Posterior cingulate gyrus (tissue), 11 donors: ENCODE measurements at regions not wholly inside any gene's neighbourhood (a gene's known extent, or its start where the extent isn't known, plus 50 kb on each side); places are given as distances from the start of the nearest gene placed in this dataset.
A peak's percentile ranks its signal among the peaks of the same experiment; 100 is the strongest.

ENCODE experiments used
- DNase-seq, 10 donors: peaks; one replicate each; pipeline versions ENCODE4 v3.0.0 to v3.0.0-alpha.2; 2020 to 2021; ENCODE audit warnings: mixed read lengths in 3 of 10
- intact Hi-C: fragments of 100-400 bp; cut with DNase I; formaldehyde crosslinking; loops from one replicate; pipeline ENCODE4 v1.15.1; 2023

DNA sequence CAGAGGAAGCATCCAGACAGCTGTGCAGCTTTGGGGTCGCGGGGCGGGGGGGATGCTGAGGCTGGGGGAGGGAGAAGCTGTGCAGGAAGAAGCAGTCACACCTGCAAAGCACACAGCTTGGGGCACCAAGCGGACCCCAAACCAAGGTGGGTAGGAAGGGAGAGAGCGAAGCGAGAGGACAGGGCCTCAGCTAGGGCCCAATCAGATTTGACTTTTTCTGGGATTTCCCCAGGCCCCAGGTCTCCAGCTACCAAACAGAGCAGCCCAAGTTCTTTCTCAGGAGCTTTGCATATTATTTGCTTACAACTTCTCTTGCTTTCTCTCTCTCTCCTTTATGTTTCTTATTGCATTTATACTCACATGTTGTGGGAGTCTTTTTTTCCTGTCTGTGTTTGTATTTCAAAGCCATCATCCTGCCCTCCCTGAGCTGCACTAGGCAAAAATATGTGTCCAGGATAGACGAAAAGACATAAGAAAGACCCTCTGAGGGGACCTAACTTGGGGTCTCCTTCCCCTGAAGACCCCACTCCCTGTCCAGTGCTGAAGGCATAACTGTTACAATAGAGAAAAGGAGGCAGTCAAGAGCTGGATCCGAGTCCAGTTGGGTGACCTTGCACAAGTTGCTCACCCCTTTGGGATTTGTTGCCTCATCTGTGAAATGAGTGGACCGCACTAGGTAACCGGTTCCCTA, 50.6 kb upstream of the SMNDC1 start:
- intact Hi-C loops, result loop anchor here (2.0 to 5.0 kb wide), 2 partner anchors 147 to 192 kb away; no protein-coding TSS in a partner anchor
- DNase-seq, result no peak

DNA sequence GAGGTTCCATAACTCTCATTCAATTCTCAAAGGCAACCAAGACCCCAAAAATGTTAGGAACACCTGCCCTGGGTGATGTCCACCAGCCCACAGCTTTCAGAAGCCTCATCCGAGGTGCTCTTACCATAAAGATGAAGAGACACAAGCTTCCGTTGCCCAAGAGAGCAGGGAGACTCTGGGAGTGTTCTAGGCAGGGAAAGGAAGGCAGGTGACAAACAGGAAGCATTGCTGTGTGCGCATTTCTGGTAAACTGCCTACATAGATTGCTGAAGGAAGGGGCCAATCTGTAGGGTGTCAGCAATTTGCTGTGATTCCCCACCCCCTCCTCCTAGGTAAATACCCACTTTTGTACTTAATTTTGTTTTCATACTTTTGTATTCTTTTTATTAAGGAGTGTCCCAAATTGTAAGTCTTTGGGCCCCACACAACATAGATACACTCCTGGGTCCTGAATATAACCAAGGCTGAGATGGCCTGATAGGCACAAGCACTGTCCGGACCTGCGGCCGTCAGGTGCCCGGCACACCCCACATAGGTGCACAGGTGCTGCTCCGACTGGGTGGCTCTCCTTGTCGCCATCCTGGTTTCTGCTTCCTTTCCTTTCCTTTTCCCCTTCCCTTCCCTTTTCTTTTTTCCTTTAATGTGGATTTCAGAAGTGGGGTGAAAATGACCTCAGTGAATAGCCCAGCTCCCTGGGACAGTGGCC, 51.4 kb upstream of the SMNDC1 start:
- no peak for DNase-seq
- intact Hi-C loops, result loop anchor here (2.0 to 5.0 kb wide), 2 partner anchors 146 to 191 kb away; no protein-coding TSS in a partner anchor

DNA sequence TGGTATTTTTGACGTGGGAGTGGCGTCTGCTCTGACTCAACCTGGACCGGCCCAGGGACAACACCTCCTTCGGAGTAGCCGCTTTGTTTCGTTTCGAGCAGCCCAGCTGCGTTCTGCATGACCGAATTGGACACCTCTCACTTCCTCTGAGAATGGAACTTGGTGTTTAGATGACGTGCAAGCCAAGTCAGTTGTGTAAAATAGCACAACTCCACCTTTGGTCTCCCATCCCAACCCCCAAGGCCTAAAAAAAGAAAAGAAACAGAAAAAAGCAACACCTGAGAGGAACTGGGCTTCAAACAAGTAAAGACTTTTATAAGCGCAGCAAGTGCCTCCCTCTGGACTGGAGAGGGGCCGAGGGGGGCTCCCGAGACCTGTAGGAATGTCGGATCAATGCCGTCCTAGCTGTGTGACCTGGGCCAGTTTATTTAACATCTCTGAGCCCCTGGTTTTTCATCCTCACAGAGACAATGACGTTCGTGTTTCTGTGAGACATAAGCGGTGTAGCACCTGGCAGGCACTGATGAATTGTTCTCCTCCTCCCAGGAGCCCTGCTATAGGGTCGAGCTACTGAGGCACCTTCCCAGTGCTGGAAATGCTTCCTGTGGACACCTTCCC, 52.0 kb upstream of the SMNDC1 start:
- intact Hi-C loops, result loop anchor here (5.0 kb wide), 1 partner anchor 146 kb away; no protein-coding TSS in a partner anchor
- DNase-seq, result no peak

DNA sequence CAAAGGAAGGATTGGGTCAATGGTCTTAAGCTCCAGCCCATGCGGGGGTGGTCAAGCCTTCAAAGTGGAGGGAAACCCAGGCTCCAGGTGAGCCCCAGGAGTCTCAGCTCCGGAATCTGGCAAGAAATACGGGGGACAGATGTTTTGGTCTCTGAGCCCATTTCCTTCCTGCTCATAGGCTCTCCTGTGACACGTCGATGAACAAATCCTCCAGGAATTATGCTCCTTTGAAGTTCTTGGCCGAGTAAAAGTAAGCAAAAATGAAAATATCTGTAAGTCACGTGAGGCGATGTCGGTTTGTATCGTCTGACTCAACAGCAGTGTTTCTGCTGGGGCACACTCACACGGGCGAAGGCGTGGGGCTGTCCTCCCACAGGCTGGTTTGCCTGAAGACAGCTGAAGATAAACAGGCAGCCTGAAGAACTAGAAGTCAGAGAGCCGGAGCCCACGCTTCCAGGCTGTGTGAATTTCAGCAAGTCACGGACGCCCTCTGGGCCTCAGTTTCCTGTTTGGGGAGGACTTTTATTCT, 52.6 kb upstream of the SMNDC1 start:
- peak in 6 of 10 donors; percentile 30 to 91 (median 70) for DNase-seq
- intact Hi-C loops, result loop anchor here (5.0 kb wide), 1 partner anchor 145 kb away; no protein-coding TSS in a partner anchor

DNA sequence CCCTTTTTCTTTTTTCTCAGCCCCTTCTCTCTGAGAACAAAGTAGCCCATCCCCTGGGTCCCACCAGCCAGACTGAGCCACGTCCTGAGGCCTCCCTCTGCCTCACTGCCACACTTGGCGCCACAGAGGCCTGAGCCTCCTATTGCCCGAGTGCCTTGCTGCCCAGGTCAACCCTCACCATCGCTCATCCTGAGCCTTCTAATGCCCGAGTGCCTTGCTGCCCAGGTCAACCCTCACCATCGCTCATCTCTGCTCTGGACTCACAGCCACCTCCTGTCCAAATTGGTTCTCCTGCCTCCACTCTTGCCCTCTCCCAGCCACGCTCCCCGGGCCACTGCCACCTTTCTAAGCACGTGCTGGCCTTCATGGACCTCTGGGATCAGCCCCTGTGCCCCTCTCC, 53.2 kb upstream of the SMNDC1 start:
- intact Hi-C loops, result loop anchor here (5.0 kb wide), 1 partner anchor 144 kb away; no protein-coding TSS in a partner anchor
- no peak for DNase-seq

DNA sequence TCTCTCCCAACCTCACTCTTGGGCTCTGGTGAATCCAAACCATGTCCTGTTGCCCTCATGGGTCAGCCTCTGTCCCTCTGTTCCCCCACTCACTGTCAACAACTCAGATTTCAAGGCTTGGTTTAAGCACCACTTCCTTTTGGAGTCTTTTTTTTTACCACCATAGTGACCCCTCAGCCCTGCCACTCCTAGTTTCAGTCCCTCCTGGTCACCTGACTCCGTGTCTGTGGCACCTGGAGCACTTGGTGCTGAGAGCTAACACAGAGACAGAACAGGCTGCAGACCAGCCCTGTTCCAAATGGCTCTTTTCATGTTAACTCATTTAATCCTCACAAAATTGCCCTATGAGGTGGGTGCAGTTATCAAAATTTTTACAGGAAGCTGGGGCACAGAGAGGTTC, 53.6 kb upstream of the SMNDC1 start:
- no peak for DNase-seq
- intact Hi-C loops, result loop anchor here (5.0 kb wide), 1 partner anchor 144 kb away; no protein-coding TSS in a partner anchor

DNA sequence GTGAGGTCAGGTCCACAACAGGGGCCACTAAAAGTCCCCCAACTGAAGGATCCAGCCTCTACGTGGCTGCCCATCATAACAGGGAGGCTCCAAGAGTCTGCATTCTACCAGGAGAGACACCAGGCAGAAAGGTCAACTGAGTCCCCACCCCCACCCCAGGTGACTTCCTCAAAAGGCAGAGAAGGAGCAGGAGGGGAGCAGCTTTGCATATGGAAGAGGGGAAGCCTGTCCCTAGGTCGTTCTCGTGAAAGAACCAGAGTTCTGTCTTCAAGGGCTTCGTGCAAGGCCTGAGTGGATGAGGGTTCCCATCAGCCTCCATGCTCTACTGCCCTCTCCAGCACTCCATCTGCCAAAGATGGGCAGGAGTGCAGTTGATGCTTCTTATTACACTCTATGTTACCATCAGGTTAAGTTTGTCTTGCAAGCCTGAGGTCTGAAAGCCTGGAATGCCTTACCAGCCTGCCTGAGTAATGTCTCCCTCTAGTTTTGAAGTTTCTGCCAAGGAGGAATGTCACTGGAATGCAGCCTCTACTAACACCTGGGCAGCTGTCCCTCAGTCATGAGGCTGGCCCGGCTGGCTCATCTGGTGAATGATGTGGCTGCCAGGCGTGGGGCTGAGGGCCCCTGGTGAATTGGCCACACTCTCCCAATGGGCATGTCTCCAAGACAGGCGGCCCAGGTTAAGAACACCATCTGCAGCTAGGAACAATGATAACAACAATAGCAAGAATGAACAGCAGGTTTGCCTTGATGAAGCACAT, 54.3 kb upstream of the SMNDC1 start:
- DNase-seq, result no peak
- intact Hi-C loops, result loop anchor here (5.0 kb wide), 1 partner anchor 143 kb away; no protein-coding TSS in a partner anchor

DNA sequence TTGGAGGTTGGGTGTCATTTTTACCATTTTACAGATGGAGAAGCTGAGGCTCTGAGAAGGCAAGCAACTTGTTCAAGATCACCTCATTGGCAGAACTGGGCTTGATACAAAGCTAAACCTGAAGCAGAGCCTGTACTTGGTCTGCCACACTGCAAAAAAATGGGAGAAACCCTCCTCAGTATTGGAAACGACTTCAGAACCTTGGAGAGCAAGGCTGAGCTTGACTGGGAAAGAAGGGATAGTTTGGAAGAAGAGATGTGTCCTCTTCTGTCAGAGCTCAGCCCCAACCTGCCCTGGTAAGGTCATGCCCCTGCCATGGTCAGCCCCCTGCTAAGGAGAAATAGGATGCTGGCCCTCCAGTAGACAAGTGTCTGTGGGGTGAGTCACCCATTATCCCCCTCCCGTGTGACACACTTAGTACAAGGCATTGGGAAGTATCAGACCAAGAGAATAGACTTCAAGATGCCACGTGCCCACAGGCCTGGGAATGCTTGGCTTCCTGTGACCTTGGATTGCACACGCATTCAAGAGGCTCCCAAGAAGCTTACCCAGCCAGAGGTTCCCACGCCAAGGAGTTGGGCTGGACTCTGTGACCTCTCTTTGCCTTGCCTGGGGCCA, 56.2 kb upstream of the SMNDC1 start:
- no peak for DNase-seq
- intact Hi-C loops, result no loop called here

DNA sequence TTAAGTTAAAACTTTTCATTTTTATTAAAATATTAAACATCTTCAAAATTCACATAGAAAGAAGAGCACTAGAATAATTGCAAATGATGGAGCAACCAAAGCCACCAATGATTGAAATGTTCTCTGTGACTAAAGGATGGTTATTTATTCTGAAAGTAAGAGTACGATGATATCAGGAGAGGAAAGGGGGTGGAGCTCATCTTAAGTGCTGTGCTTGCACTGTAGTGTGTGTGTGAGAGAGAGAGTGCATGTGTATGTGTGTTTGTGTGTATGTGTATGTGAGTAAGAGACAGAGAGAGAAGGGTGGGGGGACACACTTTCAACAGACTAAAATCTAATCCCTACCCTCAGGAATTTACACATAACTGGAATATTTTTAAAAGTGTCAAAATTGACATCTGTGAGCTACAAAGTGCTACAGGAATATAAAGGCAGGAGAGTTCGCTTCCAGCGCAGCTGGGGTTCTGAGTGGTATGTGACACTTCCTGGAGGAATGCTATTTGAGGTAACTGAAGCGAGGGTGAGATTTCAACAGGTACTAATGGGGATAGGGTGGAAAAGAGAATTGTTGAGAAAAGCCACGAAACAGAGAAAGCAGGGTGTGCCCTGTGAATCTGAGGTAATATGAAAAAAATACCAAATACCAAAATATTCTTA, 57.2 kb upstream of the SMNDC1 start:
- DNase-seq, result no peak
- intact Hi-C loops, result no loop called here

DNA sequence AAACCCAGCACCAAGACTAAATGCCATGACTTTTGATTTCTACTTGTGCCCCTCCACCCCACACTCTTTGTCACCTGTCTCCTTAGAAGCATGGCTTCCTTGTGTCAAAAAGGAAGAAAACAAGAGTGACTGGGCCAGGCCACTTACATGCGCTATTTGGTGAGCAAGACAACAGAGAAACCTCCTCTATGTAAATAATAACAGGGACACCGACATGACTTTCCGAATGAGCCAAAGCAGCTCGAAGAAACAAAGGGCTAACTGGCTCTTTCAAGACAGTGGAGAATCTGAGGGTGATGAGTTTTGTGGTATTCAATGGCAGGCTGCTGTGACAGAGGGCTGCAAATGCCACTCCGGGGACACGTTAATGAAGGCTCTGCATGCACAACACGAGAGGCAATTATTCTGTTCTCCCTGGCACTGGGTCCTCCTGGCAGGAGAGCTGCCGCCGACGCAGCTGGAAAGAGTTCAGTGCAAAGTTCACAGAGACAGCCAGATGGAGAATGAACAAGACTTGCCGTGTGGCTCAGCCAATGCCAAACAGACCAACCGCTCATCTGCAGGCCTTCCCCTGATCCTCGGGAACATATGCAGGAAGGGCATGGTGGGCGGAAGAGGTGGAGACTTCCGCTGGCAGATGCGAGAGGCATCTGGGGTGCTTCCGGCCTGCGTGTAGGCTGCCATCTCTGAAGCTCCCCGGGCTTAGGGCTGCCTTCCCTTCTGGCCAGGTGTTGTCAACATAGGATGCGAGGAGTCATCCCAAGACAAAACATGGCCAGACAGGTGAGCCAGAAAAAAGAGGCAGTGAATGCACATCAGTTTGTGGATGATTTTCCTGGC, 59.1 kb upstream of the SMNDC1 start:
- intact Hi-C loops, result no loop called here
- DNase-seq, result peak; percentile 19 to 93 (median 54)

DNA sequence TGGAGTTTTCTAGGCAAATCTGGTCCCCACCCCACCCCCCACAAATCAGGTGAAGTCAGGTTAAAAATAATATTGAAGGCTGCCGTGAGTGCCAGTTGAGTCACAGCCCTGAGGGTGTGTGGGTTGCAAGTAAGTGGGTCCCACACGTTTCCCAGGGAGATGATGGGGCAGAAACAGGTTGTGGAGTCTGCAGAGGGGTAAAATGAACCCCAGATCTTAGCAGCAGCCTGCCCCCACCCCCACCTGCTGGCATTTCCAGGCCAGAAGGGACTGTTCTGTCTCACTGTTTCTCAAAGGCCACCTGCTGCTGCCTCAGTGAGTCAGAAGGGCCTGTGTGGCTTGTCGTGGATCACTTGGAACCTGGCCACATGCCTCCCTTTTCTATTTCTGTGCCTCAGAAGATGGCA, 59.8 kb upstream of the SMNDC1 start:
- DNase-seq, result peak in 1 of 10 donors; percentile 41
- intact Hi-C loops, result no loop called here

DNA sequence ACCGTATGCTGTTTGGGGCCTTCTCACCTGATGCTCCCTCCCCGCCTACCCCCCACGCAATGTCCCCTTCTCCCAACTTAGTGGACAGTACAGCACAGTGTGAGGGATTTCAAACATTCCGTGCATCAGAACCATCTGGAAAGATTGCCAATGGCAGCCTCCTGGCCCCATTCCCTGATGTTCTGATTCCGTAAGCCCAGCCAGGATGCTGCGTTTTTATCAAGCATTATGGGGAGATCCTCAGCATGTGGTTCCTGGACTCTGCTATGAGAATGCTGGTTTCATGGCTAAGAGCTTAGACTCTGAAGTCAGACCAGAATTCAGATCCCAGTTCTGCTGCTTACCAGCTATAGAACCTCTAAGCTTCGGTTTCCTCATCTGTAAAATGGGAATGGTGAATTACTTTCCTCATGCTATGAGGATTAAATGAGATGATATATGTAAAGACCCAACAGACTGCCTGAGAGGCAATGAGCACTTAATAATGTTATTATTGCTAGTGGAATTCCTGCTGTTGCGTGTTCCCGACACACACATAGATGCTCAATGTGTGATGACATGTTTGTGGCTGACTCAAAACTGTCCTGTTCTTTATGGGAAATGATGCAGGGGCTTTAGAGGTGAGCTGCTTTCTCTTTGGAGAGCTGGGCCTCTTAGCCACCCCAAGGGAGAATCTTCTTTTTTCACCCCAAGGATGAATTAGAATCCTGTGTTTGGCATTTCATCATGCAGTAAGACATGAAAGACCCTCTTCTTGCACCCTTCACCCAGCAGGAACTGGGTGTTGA, 60.8 kb upstream of the SMNDC1 start:
- intact Hi-C loops, result no loop called here
- DNase-seq, result no peak

DNA sequence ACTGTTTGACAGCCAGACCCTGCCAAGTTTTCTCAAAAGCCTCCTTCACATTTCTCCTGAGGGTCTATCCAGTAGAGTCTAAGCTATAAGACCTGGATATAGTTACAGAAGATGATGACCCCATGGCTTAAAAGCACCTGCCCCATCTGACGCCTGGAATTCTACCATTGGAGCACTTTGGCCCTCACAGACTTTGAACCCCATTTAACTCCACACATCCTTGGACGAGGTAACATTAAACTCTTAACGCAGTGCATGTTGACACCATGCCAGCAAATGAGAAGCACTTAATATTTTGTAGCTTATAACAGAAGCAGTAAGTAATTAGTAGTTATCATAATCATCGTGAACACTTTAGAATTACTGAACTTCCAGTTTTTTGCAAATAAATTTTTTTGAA, 61.9 kb upstream of the SMNDC1 start:
- DNase-seq, result no peak
- intact Hi-C loops, result no loop called here

DNA sequence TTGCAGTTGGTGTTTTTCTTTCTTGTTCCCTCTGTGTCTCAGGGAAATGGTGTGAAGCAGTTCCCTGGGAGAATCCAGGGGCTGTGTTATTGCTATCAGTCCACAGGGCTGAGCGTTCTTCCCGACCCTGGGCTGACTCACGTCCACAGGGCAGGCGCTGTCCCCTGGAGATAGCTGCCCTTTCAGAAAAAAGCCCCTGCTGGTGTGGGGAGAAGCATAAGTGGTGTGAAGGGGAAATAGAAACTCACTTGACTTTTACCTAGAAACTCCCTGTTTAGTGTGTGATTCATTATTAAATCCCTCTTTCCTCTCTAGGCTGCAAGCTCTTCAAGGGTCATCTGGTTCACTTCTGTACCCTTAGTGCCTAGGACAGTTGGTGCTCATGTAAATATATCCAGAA, 63.3 kb upstream of the SMNDC1 start:
- intact Hi-C loops, result no loop called here
- DNase-seq, result no peak

DNA sequence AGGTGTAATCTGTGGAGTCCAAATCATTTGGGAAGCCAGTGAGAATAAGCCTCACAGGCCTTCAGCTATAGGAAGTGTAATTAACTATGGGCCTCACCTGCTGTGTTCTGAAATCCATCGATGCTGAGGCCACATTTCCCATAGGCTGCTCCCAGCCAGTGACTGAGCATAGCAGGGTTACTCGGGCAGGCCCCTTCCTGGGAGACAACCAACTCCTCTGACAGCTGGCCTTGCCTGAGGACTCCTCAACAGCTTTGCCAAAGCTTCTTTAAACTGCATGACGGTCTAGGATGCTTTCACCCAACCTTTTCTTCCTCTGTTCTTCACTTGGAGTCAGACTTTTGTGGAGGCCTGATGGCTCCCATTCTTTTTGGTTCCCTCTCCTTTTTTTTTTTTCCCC, 63.8 kb upstream of the SMNDC1 start:
- DNase-seq, result no peak
- intact Hi-C loops, result no loop called here

DNA sequence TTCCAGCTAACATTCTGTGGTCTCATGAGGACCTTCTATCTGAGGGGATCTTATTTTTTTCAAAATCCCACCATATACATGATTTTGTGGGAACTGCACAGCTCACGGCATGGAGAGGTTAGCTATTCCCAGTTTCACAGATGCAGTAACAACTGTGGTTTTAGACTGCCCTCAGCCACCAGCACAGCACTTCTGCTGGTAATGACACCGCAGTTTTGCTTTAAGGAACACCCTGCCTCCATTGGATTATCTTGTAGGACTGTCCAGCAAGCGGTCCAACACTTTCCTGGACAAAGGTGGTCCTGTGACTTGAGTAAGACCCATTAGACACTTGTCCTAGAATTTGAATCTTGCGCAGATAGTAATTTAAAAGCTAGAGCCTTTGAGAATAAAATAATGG, 65.3 kb upstream of the SMNDC1 start:
- no peak for DNase-seq

DNA sequence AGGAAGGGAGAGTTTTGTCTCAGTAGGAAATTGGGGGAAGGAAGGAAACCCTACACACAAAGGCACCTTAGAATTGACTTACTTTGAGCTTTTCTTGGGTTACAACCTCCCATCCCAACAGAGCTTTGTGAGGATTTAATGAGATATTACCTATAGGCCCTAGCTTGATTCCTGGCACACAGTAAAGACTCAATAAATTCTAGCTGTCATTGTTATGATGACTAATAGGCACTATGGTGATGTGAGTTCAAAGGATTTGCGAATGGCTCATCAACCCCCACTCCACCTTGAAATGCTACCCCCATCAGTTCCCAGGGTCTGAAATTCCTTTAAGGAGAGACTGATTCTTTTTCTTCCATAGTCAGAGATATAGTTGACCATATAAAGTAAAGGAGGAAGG, 67.9 kb upstream of the SMNDC1 start:
- intact Hi-C loops, result no loop called here
- no peak for DNase-seq

More for the DNA sequence above, 65.3 kb upstream of the SMNDC1 start:
- intact Hi-C loops, result no loop called here

DNA sequence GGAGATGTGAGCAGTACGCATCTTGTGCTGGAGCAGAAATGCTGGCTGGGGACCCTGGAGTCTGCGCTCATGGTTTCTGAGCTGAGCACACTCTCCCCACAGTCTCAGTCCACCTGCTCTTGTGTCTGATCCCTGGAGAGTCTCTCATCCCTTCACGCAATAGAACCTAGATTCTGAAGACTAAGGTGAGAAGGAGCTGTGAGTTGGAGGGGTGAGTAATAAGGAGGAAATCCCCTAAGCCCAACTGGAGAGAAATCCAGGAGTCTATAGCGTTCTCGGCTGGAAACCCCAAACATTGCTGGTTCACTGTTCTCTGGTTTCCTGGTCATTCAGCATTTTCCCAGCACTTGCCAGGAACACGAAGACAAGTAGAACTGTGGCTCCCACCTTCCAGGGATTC, 68.3 kb upstream of the SMNDC1 start:
- intact Hi-C loops, result no loop called here
- peak in 1 of 10 donors; percentile 7 for DNase-seq
